ENCODE measurements at regions not wholly inside any gene's neighbourhood (a gene's known extent, or its start where the extent isn't known, plus 50 kb on each side); places are given as distances from the start of the nearest gene placed in this dataset.

DNA sequence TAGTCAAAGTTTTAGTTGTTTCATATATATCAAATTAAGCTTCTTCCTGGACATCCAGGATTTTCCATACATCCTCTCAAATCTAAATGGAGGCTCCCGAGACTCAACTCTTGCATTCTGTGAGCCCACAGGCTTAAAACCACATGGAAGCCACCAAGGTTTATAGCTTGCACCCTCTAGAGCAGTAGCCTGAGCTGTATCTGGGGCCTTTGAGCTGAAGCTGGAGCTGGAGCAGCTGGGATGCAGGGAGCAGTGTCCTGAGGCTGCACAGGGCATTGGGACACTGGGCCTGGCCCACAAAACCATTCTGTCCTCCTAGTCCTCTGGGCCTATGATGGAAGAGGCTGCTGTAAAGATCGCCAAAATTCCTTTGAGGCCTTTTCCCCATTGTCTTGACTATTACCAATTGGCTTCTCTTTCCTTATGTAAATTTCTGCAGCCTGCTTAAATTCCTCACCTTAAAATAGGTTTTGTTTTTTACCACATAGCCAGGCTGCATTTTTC lies 151.0 kb downstream of the COX7C start:
- dilution Hi-C loops (cut with MboI; ENCODE audit: extremely low pct_ligation_motif_present, low sequenced_read_pairs) (no loop called here), intact Hi-C loops (cut with micrococcal nuclease) (no loop called here)
- TF ChIP-seq JUN (IDR thresholded peaks at IDR 0.05; ENCODE audit: borderline replicate concordance, insufficient read depth, insufficient read length, low read depth), result no peak
- TF ChIP-seq MAX (IDR thresholded peaks at IDR 0.05; ENCODE audit: insufficient read depth, insufficient read length), result no peak
- BruUV-seq (replicated peaks), result no TSS peak
- POLR2A ChIA-PET, result no interaction called here
- H2AFZ ChIP-seq (ENCODE audit: low read depth, low read length), result no peak overlapping the region
- no peak overlapping the region for H3K9ac ChIP-seq (replicated peaks; ENCODE audit: extremely low read depth, insufficient read depth, low read length)
- no peaks in the 10 kb centered on the region for H3K4me1 ChIP-seq (ENCODE audit: control insufficient read depth, extremely low read depth, insufficient read depth, low read length)
- no peak overlapping the region for H3K4me2 ChIP-seq (ENCODE audit: insufficient read depth, low read length)
- no peak overlapping the region for H3K4me3 ChIP-seq (replicated peaks in 1 of 3; ENCODE audit: insufficient read depth in 1 of 3, low read depth in 1 of 3, low read length in 3 of 3)
- DNase-seq (ENCODE audit: low read depth, low spot score) (no peak), FAIRE-seq (no peak)
- H3K27me3 ChIP-seq (ENCODE audit: control insufficient read depth in 2 of 2, insufficient read depth in 2 of 2, low read length in 2 of 2), result no peaks in the 10 kb centered on the region
- no peak overlapping the region for H3K27ac ChIP-seq (ENCODE audit: insufficient read depth, low read depth, low read length)
- H3K9me3 ChIP-seq (replicated peaks; ENCODE audit: control insufficient read depth, insufficient read depth, low read length), result peaks cover 2% of the 10 kb centered on the region
- no peaks in the 10 kb centered on the region for H4K20me1 ChIP-seq (replicated peaks; ENCODE audit: control insufficient read depth, extremely low read depth, insufficient read depth, low read length)
- no peaks in the 10 kb centered on the region for H3K79me2 ChIP-seq (ENCODE audit: control insufficient read depth, insufficient read depth, low read length)
- CTCF ChIA-PET, result no interaction called here
- H3K36me3 ChIP-seq (ENCODE audit: control insufficient read depth in 2 of 2, extremely low read depth in 1 of 2, insufficient read depth in 2 of 2, low read length in 2 of 2), result no peaks in the 10 kb centered on the region
- H3K9me1 ChIP-seq (replicated peaks; ENCODE audit: control insufficient read depth, extremely low read depth, insufficient read depth, low read length), result no peaks in the 10 kb centered on the region

- dilution Hi-C loops (cut with MboI; ENCODE audit: extremely low pct_ligation_motif_present, low sequenced_read_pairs), result no loop called here
Measured at GRCh38 chr5:86780018-86780417, 162.3 kb downstream of the COX7C start.

More at GRCh38 chr5:86780018-86780417, 162.3 kb downstream of the COX7C start:
- Histone ChIP-seq H3K4me1 (ENCODE audit: control insufficient read depth, extremely low read depth, insufficient read depth, low read length) (no peaks in the 10 kb centered on the region), H3K9me3 (replicated peaks; ENCODE audit: control insufficient read depth, insufficient read depth, low read length) (no peaks in the 10 kb centered on the region), H3K4me2 (ENCODE audit: insufficient read depth, low read length) (no peak overlapping the region), H3K9me1 (replicated peaks; ENCODE audit: control insufficient read depth, extremely low read depth, insufficient read depth, low read length) (no peaks in the 10 kb centered on the region), H3K4me3 (replicated peaks in 1 of 3; ENCODE audit: insufficient read depth in 1 of 3, low read depth in 1 of 3, low read length in 3 of 3) (no peak overlapping the region), H4K20me1 (replicated peaks; ENCODE audit: control insufficient read depth, extremely low read depth, insufficient read depth, low read length) (no peaks in the 10 kb centered on the region), H3K27me3 (ENCODE audit: control insufficient read depth in 2 of 2, insufficient read depth in 2 of 2, low read length in 2 of 2) (no peaks in the 10 kb centered on the region), H3K36me3 (ENCODE audit: control insufficient read depth in 2 of 2, extremely low read depth in 1 of 2, insufficient read depth in 2 of 2, low read length in 2 of 2) (no peaks in the 10 kb centered on the region), H3K79me2 (ENCODE audit: control insufficient read depth, insufficient read depth, low read length) (no peaks in the 10 kb centered on the region), H3K9ac (replicated peaks; ENCODE audit: extremely low read depth, insufficient read depth, low read length) (no peak overlapping the region), H2AFZ (ENCODE audit: low read depth, low read length) (no peak overlapping the region), H3K27ac (ENCODE audit: insufficient read depth, low read depth, low read length) (no peak overlapping the region)
- no peak for DNase-seq (ENCODE audit: low read depth, low spot score)
- TF ChIP-seq POLR2A (IDR thresholded peaks at IDR 0.05; ENCODE audit: low read depth, low read length), result no peak
- no peak for TF ChIP-seq FOS (IDR thresholded peaks at IDR 0.05; ENCODE audit: borderline replicate concordance, insufficient read depth, low read length)
- TF ChIP-seq POLR2AphosphoS5 (IDR thresholded peaks at IDR 0.05; ENCODE audit: insufficient read depth, low read depth, low read length), result no peak
- TF ChIP-seq MYC (IDR thresholded peaks at IDR 0.05; ENCODE audit: low read depth, low read length), result no peak
- no peak for TF ChIP-seq EZH2 (IDR thresholded peaks at IDR 0.05; ENCODE audit: borderline replicate concordance, low read depth, low read length, severe bottlenecking)
- no peak for TF ChIP-seq MAX (IDR thresholded peaks at IDR 0.05; ENCODE audit: insufficient read depth, insufficient read length)
- no peak for TF ChIP-seq GATA2 (IDR thresholded peaks at IDR 0.05; ENCODE audit: insufficient read depth, insufficient read length, low read depth, low read length)
- TF ChIP-seq JUN (IDR thresholded peaks at IDR 0.05; ENCODE audit: borderline replicate concordance, insufficient read depth, insufficient read length, low read depth), result no peak
- TF ChIP-seq CTCF (IDR thresholded peaks at IDR 0.05; ENCODE audit: extremely low read depth in 1 of 2, insufficient read depth in 1 of 2, low read depth in 1 of 2, low read length in 2 of 2), result no peak
- intact Hi-C loops (cut with micrococcal nuclease), result no loop called here
- ChIA-PET POLR2A (no interaction called here), CTCF (no interaction called here)
- FAIRE-seq, result no peak
- no TSS peak for BruUV-seq (replicated peaks)
